ENCODE measurements at regions not wholly inside any gene's neighbourhood (a gene's known extent, or its start where the extent isn't known, plus 50 kb on each side); places are given as distances from the start of the nearest gene placed in this dataset.

GRCh38 chr13:37390735-37391134 lies 207.8 kb downstream of the POSTN start:
- ATAC-seq (ENCODE audit: low FRiP score), result no peak
- no peaks in the 10 kb centered on the region for H3K9me3 ChIP-seq (ENCODE audit: control insufficient read depth, low read length)
- no peaks in the 10 kb centered on the region for H3K27me3 ChIP-seq (ENCODE audit: control insufficient read depth in 1 of 2, insufficient read depth in 2 of 2, low read length in 1 of 2)
- no peak for DNase-seq
- H3K27ac ChIP-seq (ENCODE audit: low read depth in 1 of 2, low read length in 2 of 2), result no peak overlapping the region
- 86 to 88% methylated on average over 4 of the region's 4 CpGs for WGBS, 2 donors
- H3K4me3 ChIP-seq (ENCODE audit: low read length in 2 of 2), result no peak overlapping the region
- intact Hi-C loops (cut with DNase I), result no loop called here
- no peaks in the 10 kb centered on the region for H3K36me3 ChIP-seq (ENCODE audit: control insufficient read depth in 1 of 2, insufficient read depth in 2 of 2, low read length in 1 of 2)
- no peaks in the 10 kb centered on the region for H3K4me1 ChIP-seq (ENCODE audit: control insufficient read depth in 1 of 2, insufficient read depth in 2 of 2, low read length in 2 of 2)

- no peaks in the 10 kb centered on the region for H3K9me3 ChIP-seq (ENCODE audit: control insufficient read depth, low read length)
- no peaks in the 10 kb centered on the region for H3K36me3 ChIP-seq (ENCODE audit: control insufficient read depth in 1 of 2, insufficient read depth in 2 of 2, low read length in 1 of 2)
- H3K4me1 ChIP-seq (ENCODE audit: control insufficient read depth in 1 of 2, insufficient read depth in 2 of 2, low read length in 2 of 2), result peaks cover 0 to 3% of the 10 kb centered on the region in 2 donors
- H3K27ac ChIP-seq (ENCODE audit: low read depth in 1 of 2, low read length in 2 of 2), result no peak overlapping the region
- no peak for ATAC-seq (ENCODE audit: low FRiP score)
- no peak for DNase-seq
- no peak overlapping the region for H3K4me3 ChIP-seq (ENCODE audit: low read length in 2 of 2)
- WGBS, 2 donors, result 41 to 62% methylated on average over 2 of the region's 2 CpGs
- intact Hi-C loops (cut with DNase I), result no loop called here
- H3K27me3 ChIP-seq (ENCODE audit: control insufficient read depth in 1 of 2, insufficient read depth in 2 of 2, low read length in 1 of 2), result no peaks in the 10 kb centered on the region
Observed at GRCh38 chr13:37385956-37386670, 212.5 kb downstream of the POSTN start.

GRCh38 chr13:37385248-37385647 lies 213.3 kb downstream of the POSTN start:
- intact Hi-C loops (cut with DNase I), result no loop called here
- Histone ChIP-seq H3K36me3 (ENCODE audit: control insufficient read depth in 1 of 2, insufficient read depth in 2 of 2, low read length in 1 of 2) (no peaks in the 10 kb centered on the region), H3K9me3 (ENCODE audit: control insufficient read depth, low read length) (no peaks in the 10 kb centered on the region), H3K4me1 (ENCODE audit: control insufficient read depth in 1 of 2, insufficient read depth in 2 of 2, low read length in 2 of 2) (peaks cover 0 to 3% of the 10 kb centered on the region in 2 donors), H3K27me3 (ENCODE audit: control insufficient read depth in 1 of 2, insufficient read depth in 2 of 2, low read length in 1 of 2) (no peaks in the 10 kb centered on the region), H3K4me3 (ENCODE audit: low read length in 2 of 2) (no peak overlapping the region), H3K27ac (ENCODE audit: low read depth in 1 of 2, low read length in 2 of 2) (no peak overlapping the region)
- DNase-seq (no peak), ATAC-seq (ENCODE audit: low FRiP score) (no peak)
- WGBS, 2 donors, result 96 to 98% methylated on average over 4 of the region's 4 CpGs

GRCh38 chr13:37383856-37384370 lies 214.7 kb downstream of the POSTN start:
- Histone ChIP-seq H3K4me3 (ENCODE audit: low read length in 2 of 2) (no peak overlapping the region), H3K27me3 (ENCODE audit: control insufficient read depth in 1 of 2, insufficient read depth in 2 of 2, low read length in 1 of 2) (no peaks in the 10 kb centered on the region), H3K36me3 (ENCODE audit: control insufficient read depth in 1 of 2, insufficient read depth in 2 of 2, low read length in 1 of 2) (no peaks in the 10 kb centered on the region), H3K27ac (ENCODE audit: low read depth in 1 of 2, low read length in 2 of 2) (no peak overlapping the region), H3K4me1 (ENCODE audit: control insufficient read depth in 1 of 2, insufficient read depth in 2 of 2, low read length in 2 of 2) (peaks cover 0 to 3% of the 10 kb centered on the region in 2 donors), H3K9me3 (ENCODE audit: control insufficient read depth, low read length) (no peaks in the 10 kb centered on the region)
- DNase-seq (no peak), ATAC-seq (ENCODE audit: low FRiP score) (no peak)
- WGBS, 2 donors, result 99 to 100% methylated on average over 2 of the region's 2 CpGs
- intact Hi-C loops (cut with DNase I), result no loop called here

- WGBS, 2 donors, result 88 to 97% methylated on average over 2 of the region's 2 CpGs
- Histone ChIP-seq H3K36me3 (ENCODE audit: control insufficient read depth in 1 of 2, insufficient read depth in 2 of 2, low read length in 1 of 2) (no peaks in the 10 kb centered on the region), H3K27me3 (ENCODE audit: control insufficient read depth in 1 of 2, insufficient read depth in 2 of 2, low read length in 1 of 2) (no peaks in the 10 kb centered on the region), H3K9me3 (ENCODE audit: control insufficient read depth, low read length) (no peaks in the 10 kb centered on the region), H3K4me1 (ENCODE audit: control insufficient read depth in 1 of 2, insufficient read depth in 2 of 2, low read length in 2 of 2) (peaks cover 0 to 3% of the 10 kb centered on the region in 2 donors), H3K4me3 (ENCODE audit: low read length in 2 of 2) (no peak overlapping the region), H3K27ac (ENCODE audit: low read depth in 1 of 2, low read length in 2 of 2) (no peak overlapping the region)
- ATAC-seq (ENCODE audit: low FRiP score) (no peak), DNase-seq (no peak)
- intact Hi-C loops (cut with DNase I), result no loop called here
Observed at GRCh38 chr13:37383046-37383445, 215.5 kb downstream of the POSTN start.

GRCh38 chr13:37382146-37382545 lies 216.4 kb downstream of the POSTN start:
- ATAC-seq (ENCODE audit: low FRiP score), result no peak
- Histone ChIP-seq H3K27me3 (ENCODE audit: control insufficient read depth in 1 of 2, insufficient read depth in 2 of 2, low read length in 1 of 2) (no peaks in the 10 kb centered on the region), H3K36me3 (ENCODE audit: control insufficient read depth in 1 of 2, insufficient read depth in 2 of 2, low read length in 1 of 2) (no peaks in the 10 kb centered on the region), H3K9me3 (ENCODE audit: control insufficient read depth, low read length) (no peaks in the 10 kb centered on the region), H3K4me3 (ENCODE audit: low read length in 2 of 2) (no peak overlapping the region), H3K4me1 (ENCODE audit: control insufficient read depth in 1 of 2, insufficient read depth in 2 of 2, low read length in 2 of 2) (peaks cover 0 to 3% of the 10 kb centered on the region in 2 donors), H3K27ac (ENCODE audit: low read depth in 1 of 2, low read length in 2 of 2) (no peak overlapping the region)
- DNase-seq, result no peak
- intact Hi-C loops (cut with DNase I), result no loop called here
- WGBS, 2 donors, result 41% methylated on average over 2 of the region's 2 CpGs

- Histone ChIP-seq H3K27me3 (ENCODE audit: control insufficient read depth in 1 of 2, insufficient read depth in 2 of 2, low read length in 1 of 2) (no peaks in the 10 kb centered on the region), H3K4me1 (ENCODE audit: control insufficient read depth in 1 of 2, insufficient read depth in 2 of 2, low read length in 2 of 2) (peaks cover 0 to 3% of the 10 kb centered on the region in 2 donors), H3K9me3 (ENCODE audit: control insufficient read depth, low read length) (no peaks in the 10 kb centered on the region), H3K36me3 (ENCODE audit: control insufficient read depth in 1 of 2, insufficient read depth in 2 of 2, low read length in 1 of 2) (no peaks in the 10 kb centered on the region), H3K27ac (ENCODE audit: low read depth in 1 of 2, low read length in 2 of 2) (no peak overlapping the region), H3K4me3 (ENCODE audit: low read length in 2 of 2) (no peak overlapping the region)
- ATAC-seq (ENCODE audit: low FRiP score) (no peak), DNase-seq (no peak)
- WGBS, 2 donors, result 16 to 23% methylated on average over 1 of the region's 1 CpG
- intact Hi-C loops (cut with DNase I), result no loop called here
Observed at GRCh38 chr13:37381502-37381901, 217.1 kb downstream of the POSTN start.

GRCh38 chr13:37379841-37380240 lies 218.7 kb downstream of the POSTN start:
- no peak for ATAC-seq (ENCODE audit: low FRiP score)
- Histone ChIP-seq H3K4me3 (ENCODE audit: low read length in 2 of 2) (no peak overlapping the region), H3K36me3 (ENCODE audit: control insufficient read depth in 1 of 2, insufficient read depth in 2 of 2, low read length in 1 of 2) (no peaks in the 10 kb centered on the region), H3K27me3 (ENCODE audit: control insufficient read depth in 1 of 2, insufficient read depth in 2 of 2, low read length in 1 of 2) (no peaks in the 10 kb centered on the region), H3K9me3 (ENCODE audit: control insufficient read depth, low read length) (no peaks in the 10 kb centered on the region), H3K27ac (ENCODE audit: low read depth in 1 of 2, low read length in 2 of 2) (no peak overlapping the region), H3K4me1 (ENCODE audit: control insufficient read depth in 1 of 2, insufficient read depth in 2 of 2, low read length in 2 of 2) (peaks cover 0 to 3% of the 10 kb centered on the region in 2 donors)
- intact Hi-C loops (cut with DNase I), result no loop called here
- DNase-seq, result no peak
- WGBS, 2 donors, result 96 to 97% methylated on average over 4 of the region's 4 CpGs

- DNase-seq (no peak), ATAC-seq (ENCODE audit: low FRiP score) (no peak)
- Histone ChIP-seq H3K27me3 (ENCODE audit: control insufficient read depth in 1 of 2, insufficient read depth in 2 of 2, low read length in 1 of 2) (no peaks in the 10 kb centered on the region), H3K4me1 (ENCODE audit: control insufficient read depth in 1 of 2, insufficient read depth in 2 of 2, low read length in 2 of 2) (no peaks in the 10 kb centered on the region), H3K27ac (ENCODE audit: low read depth in 1 of 2, low read length in 2 of 2) (no peak overlapping the region), H3K36me3 (ENCODE audit: control insufficient read depth in 1 of 2, insufficient read depth in 2 of 2, low read length in 1 of 2) (no peaks in the 10 kb centered on the region), H3K9me3 (ENCODE audit: control insufficient read depth, low read length) (no peaks in the 10 kb centered on the region), H3K4me3 (ENCODE audit: low read length in 2 of 2) (no peak overlapping the region)
- 77 to 94% methylated on average over 3 of the region's 3 CpGs for WGBS, 2 donors
- intact Hi-C loops (cut with DNase I), result no loop called here
Observed at GRCh38 chr13:37375724-37376123, 222.8 kb downstream of the POSTN start.

Data from aorta (tissue), 5 donors.